Thymus (tissue), 11 donors: ENCODE measurements at regions not wholly inside any gene's neighbourhood (a gene's known extent, or its start where the extent isn't known, plus 50 kb on each side); places are given as distances from the start of the nearest gene placed in this dataset.

ENCODE experiments used
- DNase-seq, 9 donors: peaks; one replicate each; pipeline ENCODE4 v3.0.0-alpha.2; 2013; ENCODE audit warnings: low spot score in 9 of 9, low read depth in 6 of 9, missing footprints in 1 of 9
- H3K27ac ChIP-seq, 2 donors: one replicate each; pipeline ENCODE4 v1.5.1; 2013; ENCODE audit warnings: control low read depth in 1 of 2, low read depth in 1 of 2, low read length in 1 of 2, mild to moderate bottlenecking in 1 of 2, moderate library complexity in 1 of 2
- H3K27me3 ChIP-seq, 2 donors: one replicate each; pipeline ENCODE4 v1.5.1; 2013; ENCODE audit warnings: low read length in 1 of 2; ENCODE audit not compliant: control insufficient read depth in 2 of 2, insufficient read depth in 1 of 2
- H3K36me3 ChIP-seq, 2 donors: one replicate each; pipeline ENCODE4 v1.5.1; 2013; ENCODE audit warnings: low read length in 1 of 2, mild to moderate bottlenecking in 1 of 2, moderate library complexity in 1 of 2; ENCODE audit not compliant: control insufficient read depth in 2 of 2, insufficient read depth in 2 of 2
- H3K4me1 ChIP-seq, 2 donors: one replicate each; pipeline ENCODE4 v1.5.1; 2013; ENCODE audit warnings: low read length in 2 of 2; ENCODE audit not compliant: control insufficient read depth in 2 of 2, insufficient read depth in 2 of 2
- H3K4me3 ChIP-seq, 2 donors: one replicate each; pipeline ENCODE4 v1.5.1; 2013; ENCODE audit warnings: low read length in 2 of 2, control low read depth in 1 of 2, mild to moderate bottlenecking in 1 of 2
- H3K9me3 ChIP-seq, 2 donors: one replicate each; pipeline ENCODE4 v1.5.1; 2013; ENCODE audit warnings: low read length in 1 of 2, mild to moderate bottlenecking in 1 of 2; ENCODE audit not compliant: control insufficient read depth in 2 of 2, insufficient read depth in 1 of 2
- WGBS: extraction: QIAGEN DNeasy Blood & Tissue Kit; methylation state at CpG from one replicate; pipeline ENCODE4 v1.1.7; 2013; 5-methylcytosine and 5-hydroxymethylcytosine counted together
- donor health status: healthy.

DNA sequence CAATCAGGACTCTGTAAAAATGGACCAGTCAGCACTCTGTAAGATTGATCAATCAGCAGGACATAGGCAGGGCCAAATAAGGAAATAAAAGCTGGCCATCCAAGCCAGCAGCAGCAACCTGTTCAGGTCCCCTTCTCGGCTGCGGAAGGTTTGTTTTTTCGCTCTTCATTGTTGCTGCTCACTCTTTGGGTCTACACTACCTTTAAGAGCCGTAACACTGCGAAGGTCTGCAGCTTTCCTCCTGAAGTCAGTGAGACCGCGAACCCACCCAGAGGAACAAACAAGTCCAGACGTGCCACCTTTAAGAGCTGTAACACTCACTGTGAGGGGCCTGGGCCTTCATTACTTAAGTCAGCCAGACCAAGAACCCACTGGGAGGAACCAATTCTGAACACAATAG lies 223.2 kb upstream of the EXOC2 start:
- no peak overlapping the region for H3K4me3 ChIP-seq
- H3K4me1 ChIP-seq, result no peaks in the 10 kb centered on the region
- no peak overlapping the region for H3K27ac ChIP-seq
- H3K9me3 ChIP-seq, result peaks cover 0 to 9% of the 10 kb centered on the region in 2 donors
- DNase-seq, result no peak
- 96% methylated on average over 8 of the region's 8 CpGs for WGBS
- no peaks in the 10 kb centered on the region for H3K36me3 ChIP-seq
- H3K27me3 ChIP-seq, result no peaks in the 10 kb centered on the region

DNA sequence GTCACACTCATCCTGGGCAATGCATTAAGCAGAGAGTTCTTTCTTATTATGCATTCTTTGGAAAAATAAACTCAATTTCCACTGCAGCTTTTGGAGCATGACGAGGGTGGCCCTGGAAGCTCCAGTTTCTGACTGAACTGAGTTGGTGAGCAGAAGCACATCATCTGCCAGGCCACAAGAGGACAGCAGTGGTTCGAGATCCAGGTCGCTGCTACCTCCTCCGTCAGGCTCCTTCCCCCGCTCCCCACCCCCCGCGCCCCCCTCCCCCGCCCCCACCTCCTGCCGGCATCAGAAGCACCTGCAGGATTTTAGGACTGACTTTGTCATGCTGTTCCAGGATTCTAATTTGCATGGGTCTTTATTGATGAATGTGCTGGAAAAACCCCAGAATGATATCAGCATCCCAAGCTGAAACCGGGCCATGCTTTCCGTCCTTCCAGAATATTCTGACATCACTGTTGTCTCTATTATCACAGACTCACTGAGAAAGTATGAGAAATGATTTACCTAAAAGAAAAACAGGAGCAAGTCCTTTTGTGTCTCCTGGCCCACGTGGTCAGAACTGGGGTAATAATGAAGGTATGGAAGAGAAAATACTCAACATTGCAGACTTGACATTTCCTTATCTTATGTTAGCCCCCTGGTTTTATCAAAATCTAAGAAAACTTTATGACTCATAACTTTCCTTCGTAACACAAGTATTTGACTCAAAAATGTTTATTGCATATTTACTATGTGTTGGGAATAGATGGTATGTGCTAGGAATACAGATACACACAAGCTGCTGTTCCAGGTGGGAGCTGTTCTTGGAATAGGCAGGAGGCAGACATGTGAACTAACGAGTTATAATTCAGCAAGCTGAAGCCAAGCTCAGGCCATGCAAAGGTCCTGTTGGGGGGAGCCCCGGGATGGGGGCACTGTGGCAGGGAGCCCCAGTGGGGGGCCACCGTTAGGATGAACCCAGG lies 220.2 kb upstream of the EXOC2 start:
- no peaks in the 10 kb centered on the region for H3K4me1 ChIP-seq
- no peaks in the 10 kb centered on the region for H3K27me3 ChIP-seq
- 26% methylated on average over 16 of the region's 16 CpGs for WGBS
- DNase-seq, result no peak
- no peaks in the 10 kb centered on the region for H3K9me3 ChIP-seq
- no peak overlapping the region for H3K4me3 ChIP-seq
- H3K36me3 ChIP-seq, result no peaks in the 10 kb centered on the region
- H3K27ac ChIP-seq, result no peak overlapping the region

DNA sequence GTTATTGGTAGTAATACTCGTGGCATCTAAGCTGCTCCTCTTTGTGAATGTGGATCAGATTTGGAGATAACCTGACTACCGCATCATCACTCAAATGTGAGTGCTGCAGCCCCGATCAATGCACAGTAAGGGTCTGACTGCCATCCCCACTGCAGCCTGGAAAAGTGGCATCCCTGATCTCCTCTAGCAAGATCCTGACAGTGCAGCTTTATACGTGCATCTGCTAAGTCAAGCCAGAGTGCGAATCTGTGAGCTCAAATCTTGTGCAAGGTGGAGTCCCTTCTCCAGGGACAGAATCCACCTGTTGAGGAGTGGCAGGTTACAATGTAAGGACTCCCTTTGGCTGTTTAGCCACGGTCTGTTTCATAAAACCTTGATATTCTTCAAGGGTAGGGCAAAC lies 215.0 kb upstream of the EXOC2 start:
- no peak for DNase-seq
- Histone ChIP-seq H3K4me3 (no peak overlapping the region), H3K9me3 (no peaks in the 10 kb centered on the region), H3K27ac (no peak overlapping the region), H3K27me3 (no peaks in the 10 kb centered on the region), H3K4me1 (no peaks in the 10 kb centered on the region), H3K36me3 (no peaks in the 10 kb centered on the region)
- 83% methylated on average over 6 of the region's 6 CpGs for WGBS

GRCh38 chr6:906920-907319 lies 214.0 kb upstream of the EXOC2 start:
- 90% methylated on average over 11 of the region's 11 CpGs for WGBS
- Histone ChIP-seq H3K27ac (no peak overlapping the region), H3K4me1 (no peaks in the 10 kb centered on the region)

DNA sequence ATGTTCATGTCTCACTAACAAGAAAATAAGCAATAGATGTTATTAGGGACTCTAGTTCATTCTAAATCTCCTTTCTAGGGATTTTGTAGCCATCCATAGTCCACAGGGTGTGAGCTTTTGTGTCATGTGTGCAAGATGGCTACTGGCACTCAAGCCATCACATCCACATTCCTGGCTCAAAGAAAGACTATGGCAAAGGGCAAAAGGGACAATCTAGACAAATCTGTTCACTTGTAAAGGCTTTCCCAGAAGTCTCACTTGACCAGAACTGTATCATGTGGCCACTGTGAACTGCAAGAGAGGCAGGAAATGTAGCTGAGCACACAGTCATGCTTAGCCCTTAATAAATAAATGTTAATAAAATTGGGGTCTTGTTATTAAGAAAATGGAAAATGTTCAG lies 212.6 kb upstream of the EXOC2 start:
- Histone ChIP-seq H3K27ac (no peak overlapping the region), H3K36me3 (no peaks in the 10 kb centered on the region), H3K4me1 (no peaks in the 10 kb centered on the region), H3K27me3 (no peaks in the 10 kb centered on the region), H3K9me3 (no peaks in the 10 kb centered on the region), H3K4me3 (no peak overlapping the region)
- peak in 7 of 9 donors; percentile 7 to 37 (median 14) for DNase-seq

More at GRCh38 chr6:906920-907319, 214.0 kb upstream of the EXOC2 start:
- Histone ChIP-seq H3K36me3 (no peaks in the 10 kb centered on the region), H3K9me3 (no peaks in the 10 kb centered on the region), H3K4me3 (no peak overlapping the region), H3K27me3 (no peaks in the 10 kb centered on the region)
- peak in 1 of 9 donors; percentile 9 for DNase-seq

GRCh38 chr6:904994-905393 lies 212.1 kb upstream of the EXOC2 start:
- no peaks in the 10 kb centered on the region for H3K9me3 ChIP-seq
- H3K4me1 ChIP-seq, result no peaks in the 10 kb centered on the region
- no peaks in the 10 kb centered on the region for H3K36me3 ChIP-seq
- H3K27ac ChIP-seq, result no peak overlapping the region
- no peak overlapping the region for H3K4me3 ChIP-seq
- H3K27me3 ChIP-seq, result no peaks in the 10 kb centered on the region
- no peak for DNase-seq

- Histone ChIP-seq H3K27ac (no peak overlapping the region), H3K4me3 (no peak overlapping the region), H3K4me1 (no peaks in the 10 kb centered on the region), H3K36me3 (no peaks in the 10 kb centered on the region), H3K9me3 (no peaks in the 10 kb centered on the region), H3K27me3 (no peaks in the 10 kb centered on the region)
- 91% methylated on average over 6 of the region's 6 CpGs for WGBS
- DNase-seq, result no peak
Measured at GRCh38 chr6:903761-904160, 210.8 kb upstream of the EXOC2 start.

DNA sequence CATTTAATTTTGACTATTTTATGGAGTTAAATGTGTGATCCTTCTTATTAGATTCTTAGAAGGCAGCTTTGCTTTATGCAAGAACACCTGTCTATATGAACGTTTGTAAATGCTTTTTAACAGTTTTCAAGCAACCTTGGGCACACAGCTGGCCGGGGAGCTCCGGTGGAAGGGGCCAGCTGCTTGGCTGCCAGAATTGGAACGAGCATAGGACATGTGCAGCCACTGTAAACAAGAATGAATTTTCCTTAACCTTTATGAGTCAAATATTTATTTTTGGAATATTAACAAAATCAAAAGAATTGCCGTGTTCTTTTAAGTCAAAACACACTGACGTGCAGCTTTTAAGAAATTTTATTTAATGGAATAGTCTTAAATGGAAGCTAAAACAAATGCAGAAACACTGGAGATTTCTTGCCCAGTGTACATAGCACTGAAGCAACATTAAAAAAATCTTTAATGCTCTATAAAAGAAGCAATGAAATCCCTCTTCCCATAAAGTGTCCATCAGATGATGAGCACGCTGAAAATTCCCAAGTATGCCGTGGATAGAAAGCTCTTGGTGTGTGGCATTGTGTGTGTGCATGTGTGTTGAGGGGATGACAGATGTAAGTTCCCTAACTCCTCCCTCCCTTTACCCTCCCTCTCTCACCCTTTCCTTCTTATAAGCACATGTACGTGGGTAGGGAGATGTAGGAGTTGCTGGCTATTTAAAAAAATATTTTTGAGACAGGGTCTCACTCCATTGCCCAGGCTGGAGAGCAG lies 208.9 kb upstream of the EXOC2 start:
- H3K27ac ChIP-seq, result no peak overlapping the region
- H3K9me3 ChIP-seq, result no peaks in the 10 kb centered on the region
- no peaks in the 10 kb centered on the region for H3K4me1 ChIP-seq
- peaks cover 0 to 5% of the 10 kb centered on the region in 2 donors for H3K27me3 ChIP-seq
- DNase-seq, result no peak
- H3K4me3 ChIP-seq, result no peak overlapping the region
- 85% methylated on average over 9 of the region's 9 CpGs for WGBS
- no peaks in the 10 kb centered on the region for H3K36me3 ChIP-seq
